Effector memory CD4-positive, alpha-beta T cell (primary cell): ENCODE measurements at regions not wholly inside any gene's neighbourhood (a gene's known extent, or its start where the extent isn't known, plus 50 kb on each side); places are given as distances from the start of the nearest gene placed in this dataset.

ENCODE experiments used
- DNase-seq, 3 donors: peaks; one replicate each; pipeline ENCODE4 v3.0.0-alpha.2; 2020
- H3K27ac ChIP-seq: 2 replicates; pipeline ENCODE4 v1.7.0; 2013; ENCODE audit warnings: mild to moderate bottlenecking, low read length, moderate library complexity; ENCODE audit not compliant: insufficient read depth, poor library complexity, severe bottlenecking
- H3K27me3 ChIP-seq: replicated peaks from 2 replicates; pipeline ENCODE4 v1.7.0; 2013; ENCODE audit warnings: mild to moderate bottlenecking, low read length; ENCODE audit not compliant: insufficient read depth, control insufficient read depth, poor library complexity, severe bottlenecking
- H3K36me3 ChIP-seq: 2 replicates; pipeline ENCODE4 v1.7.0; 2013; ENCODE audit warnings: mild to moderate bottlenecking, low read length, moderate library complexity; ENCODE audit not compliant: control insufficient read depth, insufficient read depth
- H3K4me1 ChIP-seq: 2 replicates; pipeline ENCODE4 v1.7.0; 2013; ENCODE audit warnings: low read length, mild to moderate bottlenecking; ENCODE audit not compliant: control insufficient read depth, insufficient read depth, poor library complexity, severe bottlenecking
- H3K4me3 ChIP-seq: 2 replicates; pipeline ENCODE4 v1.7.0; 2013; ENCODE audit warnings: low read length, low read depth, mild to moderate bottlenecking; ENCODE audit not compliant: insufficient read depth, poor library complexity, severe bottlenecking
- H3K9me3 ChIP-seq: 2 replicates; pipeline ENCODE4 v1.7.0; 2013; ENCODE audit warnings: mild to moderate bottlenecking, low read length, moderate library complexity; ENCODE audit not compliant: control insufficient read depth

GRCh38 chr12:63317286-63317846, 166.4 kb upstream of the AVPR1A start:
- no peaks in the 10 kb centered on the region for H3K9me3 ChIP-seq
- DNase-seq, result no peak
- no peak overlapping the region for H3K27ac ChIP-seq
- no peak overlapping the region for H3K4me3 ChIP-seq
- no peaks in the 10 kb centered on the region for H3K4me1 ChIP-seq
- H3K36me3 ChIP-seq, result no peaks in the 10 kb centered on the region
- no peaks in the 10 kb centered on the region for H3K27me3 ChIP-seq

GRCh38 chr12:63313139-63313538, 162.1 kb upstream of the AVPR1A start:
- no peaks in the 10 kb centered on the region for H3K36me3 ChIP-seq
- no peaks in the 10 kb centered on the region for H3K4me1 ChIP-seq
- H3K4me3 ChIP-seq, result no peak overlapping the region
- H3K27me3 ChIP-seq, result no peaks in the 10 kb centered on the region
- no peak for DNase-seq
- H3K9me3 ChIP-seq, result no peaks in the 10 kb centered on the region
- H3K27ac ChIP-seq, result no peak overlapping the region

GRCh38 chr12:63308671-63309070, 157.7 kb upstream of the AVPR1A start:
- H3K4me1 ChIP-seq, result no peaks in the 10 kb centered on the region
- DNase-seq, result no peak
- H3K27me3 ChIP-seq, result no peaks in the 10 kb centered on the region
- H3K4me3 ChIP-seq, result no peak overlapping the region
- no peaks in the 10 kb centered on the region for H3K36me3 ChIP-seq
- H3K27ac ChIP-seq, result no peak overlapping the region
- no peaks in the 10 kb centered on the region for H3K9me3 ChIP-seq

- H3K4me3 ChIP-seq, result no peak overlapping the region
- H3K27ac ChIP-seq, result no peak overlapping the region
- no peak for DNase-seq
- no peaks in the 10 kb centered on the region for H3K36me3 ChIP-seq
- no peaks in the 10 kb centered on the region for H3K27me3 ChIP-seq
- no peaks in the 10 kb centered on the region for H3K9me3 ChIP-seq
- no peaks in the 10 kb centered on the region for H3K4me1 ChIP-seq
Observed at GRCh38 chr12:63307849-63308248, 156.8 kb upstream of the AVPR1A start.

- Histone ChIP-seq H3K36me3 (no peaks in the 10 kb centered on the region), H3K4me1 (no peaks in the 10 kb centered on the region), H3K4me3 (no peak overlapping the region), H3K27ac (no peak overlapping the region), H3K27me3 (no peaks in the 10 kb centered on the region), H3K9me3 (no peaks in the 10 kb centered on the region)
- DNase-seq, result no peak
Observed at GRCh38 chr12:63305901-63306875, 155.2 kb upstream of the AVPR1A start.

DNA sequence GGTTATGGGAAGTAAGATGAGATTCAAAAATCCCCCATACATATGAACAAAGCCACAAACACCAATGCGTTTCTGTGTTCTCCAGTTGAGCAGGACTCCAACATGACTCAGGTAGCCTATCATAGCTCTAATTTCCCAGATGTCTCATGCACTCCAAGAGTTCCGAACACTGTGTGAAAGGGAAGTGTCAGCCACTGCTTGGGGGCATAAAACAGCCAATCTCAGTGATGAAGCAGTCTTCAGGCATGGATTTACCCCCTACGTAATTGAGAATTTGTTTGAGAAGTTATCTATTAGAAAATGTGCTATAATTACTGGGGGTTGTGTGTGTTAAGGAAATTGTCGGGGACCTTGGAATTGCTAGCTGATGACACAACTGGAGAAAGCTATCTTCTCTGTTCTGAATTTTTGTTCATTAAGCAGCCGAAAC, 153.9 kb upstream of the AVPR1A start:
- H3K27ac ChIP-seq, result no peak overlapping the region
- H3K36me3 ChIP-seq, result no peaks in the 10 kb centered on the region
- no peaks in the 10 kb centered on the region for H3K9me3 ChIP-seq
- H3K27me3 ChIP-seq, result no peaks in the 10 kb centered on the region
- no peak for DNase-seq
- H3K4me3 ChIP-seq, result no peak overlapping the region
- no peaks in the 10 kb centered on the region for H3K4me1 ChIP-seq

- H3K27ac ChIP-seq, result no peak overlapping the region
- no peaks in the 10 kb centered on the region for H3K4me1 ChIP-seq
- no peak overlapping the region for H3K4me3 ChIP-seq
Observed at GRCh38 chr12:63302941-63303536, 152.0 kb upstream of the AVPR1A start.

GRCh38 chr12:63302269-63302940, 151.4 kb upstream of the AVPR1A start:
- Histone ChIP-seq H3K27ac (no peak overlapping the region), H3K9me3 (no peaks in the 10 kb centered on the region), H3K27me3 (no peaks in the 10 kb centered on the region), H3K4me3 (no peak overlapping the region), H3K4me1 (no peaks in the 10 kb centered on the region), H3K36me3 (no peaks in the 10 kb centered on the region)
- DNase-seq, result no peak

More at GRCh38 chr12:63302941-63303536, 152.0 kb upstream of the AVPR1A start:
- Histone ChIP-seq H3K9me3 (no peaks in the 10 kb centered on the region), H3K36me3 (no peaks in the 10 kb centered on the region), H3K27me3 (no peaks in the 10 kb centered on the region)
- DNase-seq, result no peak

DNA sequence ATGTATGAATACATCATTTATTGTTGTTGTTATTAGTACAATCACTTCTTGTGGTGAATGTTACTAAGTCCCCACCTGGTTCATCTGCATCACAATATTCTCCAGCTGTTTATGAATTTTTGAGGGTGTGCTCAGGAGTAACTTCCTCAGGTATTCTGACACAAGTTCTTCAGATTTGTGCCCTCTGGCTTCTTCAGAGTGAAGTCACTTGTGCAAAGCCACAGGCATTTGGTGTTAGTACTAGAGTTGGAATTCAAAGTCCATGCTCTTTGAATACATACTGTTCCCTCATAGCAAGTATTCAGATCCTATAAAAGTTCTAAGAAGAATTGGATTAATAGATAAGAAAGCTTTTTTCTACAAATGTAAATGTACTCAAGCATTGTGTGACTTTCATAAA, 150.3 kb upstream of the AVPR1A start:
- H3K4me3 ChIP-seq, result no peak overlapping the region
- H3K27me3 ChIP-seq, result no peaks in the 10 kb centered on the region
- H3K9me3 ChIP-seq, result no peaks in the 10 kb centered on the region
- no peak for DNase-seq
- H3K27ac ChIP-seq, result no peak overlapping the region
- H3K36me3 ChIP-seq, result no peaks in the 10 kb centered on the region
- H3K4me1 ChIP-seq, result no peaks in the 10 kb centered on the region
